ENCODE measurements at regions not wholly inside any gene's neighbourhood (a gene's known extent, or its start where the extent isn't known, plus 50 kb on each side); places are given as distances from the start of the nearest gene placed in this dataset.
"Not testable (repeated sequence)": the region's sequence is repeated elsewhere in the genome, so short reads cannot be mapped to it uniquely, and the experiment has no call there.

DNA sequence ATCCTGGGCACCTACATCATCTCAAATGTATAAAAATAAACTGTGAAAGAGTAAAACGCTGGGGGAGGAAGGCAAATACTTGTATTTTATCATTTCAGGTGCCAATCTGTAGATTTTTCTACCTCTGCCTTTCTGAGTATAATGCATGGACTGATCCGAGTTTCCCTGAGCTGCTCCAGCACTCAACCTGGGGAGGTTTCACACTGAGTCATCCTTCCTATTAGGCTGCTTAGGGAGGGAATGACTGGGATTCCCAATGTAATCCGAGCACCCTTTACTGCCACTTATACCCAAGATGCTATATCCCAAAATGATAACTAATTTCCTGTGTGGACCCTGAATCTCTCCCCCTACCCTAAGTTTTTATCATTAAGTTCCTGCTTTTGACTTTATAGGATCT, 126.6 kb downstream of the HNRNPD start:
- DNase-seq: no peak

DNA sequence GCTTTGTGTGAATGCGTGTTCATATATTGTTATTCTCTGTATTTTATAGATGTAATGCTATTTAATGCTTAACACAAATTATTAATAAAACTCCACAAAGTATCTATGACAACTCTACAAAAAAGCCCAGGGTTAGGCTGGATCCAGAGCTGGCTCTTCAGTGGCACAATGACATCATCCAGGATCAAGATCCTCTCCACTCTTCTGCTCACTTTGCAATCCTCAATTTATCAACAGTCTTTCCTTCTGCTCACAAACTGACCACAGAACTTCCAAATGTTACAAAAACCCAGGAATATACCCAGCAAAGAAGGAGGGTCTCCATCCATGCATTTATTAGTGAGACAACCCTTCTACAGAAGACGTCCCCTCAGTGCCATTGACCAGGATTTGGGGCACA, 132.3 kb downstream of the HNRNPD start:
- DNase-seq: no peak

DNA sequence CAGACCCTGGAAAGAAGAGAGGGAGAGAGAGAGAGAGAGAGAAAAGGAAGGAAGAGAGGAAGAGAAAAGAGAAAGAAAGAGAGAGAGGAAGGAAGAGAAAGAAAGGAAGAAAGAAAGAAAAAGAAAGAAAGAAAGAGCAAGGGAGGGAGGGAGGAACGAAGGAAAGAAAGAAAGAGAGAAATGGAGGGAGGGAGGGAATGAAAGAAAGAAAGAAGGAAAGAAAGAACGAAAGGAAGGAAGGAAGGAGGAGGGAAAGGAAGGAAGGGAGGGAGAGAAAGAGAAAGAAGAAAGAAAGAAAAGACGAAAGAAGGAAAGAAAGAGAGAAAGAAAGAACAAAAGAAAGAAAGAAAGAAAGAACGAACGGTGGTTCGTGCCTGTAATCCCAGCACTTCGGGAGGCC, 133.4 kb downstream of the HNRNPD start:
- DNase-seq: no peak

DNA sequence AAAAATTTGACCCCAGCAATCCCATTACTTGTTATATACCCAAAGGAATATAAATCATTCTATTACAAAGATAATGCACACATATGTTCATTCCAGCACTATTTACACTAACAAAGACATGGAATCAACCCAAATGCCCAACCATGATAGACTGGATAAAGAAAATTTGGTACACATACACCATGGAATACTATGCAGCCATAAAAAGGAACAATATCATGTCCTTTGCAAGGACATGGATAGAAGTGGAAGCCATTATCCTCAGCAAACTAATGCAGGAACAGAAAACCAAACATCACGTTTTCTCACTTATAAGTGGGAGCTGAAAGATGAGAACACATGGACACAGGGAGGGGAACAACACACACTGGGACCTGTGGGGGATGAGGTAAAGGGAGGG, 136.6 kb downstream of the HNRNPD start:
- DNase-seq: not testable (repeated sequence)

DNA sequence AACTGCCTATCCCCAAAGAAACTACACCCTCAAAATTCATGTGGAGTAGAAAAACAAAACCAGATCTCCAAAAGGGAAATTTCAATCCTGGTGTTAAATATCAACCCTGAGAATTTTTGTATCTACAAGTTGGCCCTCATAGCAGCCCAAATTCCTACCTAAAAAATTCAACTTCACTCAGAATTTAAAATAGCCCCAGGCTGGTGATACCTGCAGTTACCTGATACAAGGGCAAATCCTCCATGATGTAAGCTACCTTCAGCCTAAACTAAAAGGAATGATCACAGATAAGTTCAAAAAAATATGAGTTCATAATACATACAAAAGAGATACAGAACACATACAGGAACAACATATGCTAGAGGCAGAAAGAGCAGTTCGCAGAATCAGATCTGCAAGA, 138.4 kb downstream of the HNRNPD start:
- no peak for DNase-seq

DNA sequence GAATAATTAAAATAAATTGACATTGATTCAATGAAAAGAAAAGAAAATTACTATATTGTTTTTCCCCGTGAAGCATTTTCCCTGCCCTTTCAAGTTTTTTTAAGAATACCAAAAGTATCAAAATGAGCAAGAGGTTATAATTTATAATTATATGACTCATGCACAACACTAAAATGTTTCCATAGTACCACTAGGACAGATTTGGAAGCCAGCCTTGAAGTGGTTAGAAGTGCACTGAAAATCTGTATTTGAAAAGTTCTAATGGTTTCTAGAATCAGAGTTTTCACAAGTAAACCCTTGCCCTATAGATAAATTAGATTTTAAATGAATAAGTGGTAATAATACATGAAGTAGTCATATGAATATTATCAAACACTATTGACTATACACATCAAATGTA, 140.9 kb downstream of the HNRNPD start:
- no peak for DNase-seq

DNA sequence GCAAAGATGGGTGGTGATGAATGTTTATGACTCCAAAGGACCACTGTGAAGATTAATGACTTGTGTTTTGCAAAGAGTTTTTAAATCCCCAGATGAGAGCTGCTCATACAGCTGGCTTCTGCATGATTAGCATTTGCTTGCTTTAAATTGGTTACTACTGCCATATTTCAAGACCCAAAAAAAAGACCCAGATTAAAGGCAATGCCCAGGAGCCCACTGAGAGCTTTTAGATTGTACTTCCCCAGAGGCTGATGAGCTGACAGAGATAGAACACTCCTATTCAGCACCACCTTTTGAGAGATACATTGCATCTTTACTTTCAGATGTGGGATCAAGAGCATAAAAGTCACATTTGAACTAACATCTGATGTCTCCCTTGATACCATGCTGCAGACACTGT, 142.0 kb downstream of the HNRNPD start:
- no peak for DNase-seq

DNA sequence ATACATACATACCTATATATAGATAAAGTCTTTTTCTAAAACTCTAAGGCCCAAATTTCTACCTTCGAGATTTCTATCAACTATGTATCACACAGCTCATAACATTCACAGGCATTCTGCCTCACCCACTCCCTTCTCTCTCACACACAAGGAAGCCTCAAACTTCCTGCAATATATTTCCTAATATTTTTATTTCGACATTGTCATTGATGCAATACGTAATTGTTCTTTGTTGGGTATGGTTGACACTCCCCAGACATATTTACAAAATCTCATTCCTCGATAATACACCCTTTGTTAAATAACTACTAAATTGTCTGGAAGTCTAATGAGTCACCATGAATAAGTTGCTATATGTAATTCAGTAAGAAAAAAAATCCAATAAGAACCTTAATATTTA, 143.5 kb downstream of the HNRNPD start:
- DNase-seq: no peak

DNA sequence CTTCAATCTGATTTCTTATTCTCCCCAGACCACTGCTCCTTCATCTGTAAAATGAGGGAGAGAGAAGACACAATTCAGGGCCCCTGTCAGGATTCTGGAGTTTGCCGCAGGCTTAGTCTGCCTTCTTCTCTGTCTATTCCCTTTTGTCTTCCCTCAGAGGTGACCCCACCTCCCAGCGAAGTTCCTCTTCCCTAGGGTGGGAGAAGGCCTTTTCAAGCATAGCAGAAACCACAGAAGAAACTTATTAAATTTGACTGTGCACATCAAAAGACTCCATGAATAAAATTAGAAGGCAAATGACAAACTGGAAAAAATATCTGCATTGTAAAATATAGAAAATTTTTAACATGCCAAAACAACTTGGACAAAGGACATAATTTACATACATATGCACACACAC, 148.8 kb downstream of the HNRNPD start:
- DNase-seq: no peak

DNA sequence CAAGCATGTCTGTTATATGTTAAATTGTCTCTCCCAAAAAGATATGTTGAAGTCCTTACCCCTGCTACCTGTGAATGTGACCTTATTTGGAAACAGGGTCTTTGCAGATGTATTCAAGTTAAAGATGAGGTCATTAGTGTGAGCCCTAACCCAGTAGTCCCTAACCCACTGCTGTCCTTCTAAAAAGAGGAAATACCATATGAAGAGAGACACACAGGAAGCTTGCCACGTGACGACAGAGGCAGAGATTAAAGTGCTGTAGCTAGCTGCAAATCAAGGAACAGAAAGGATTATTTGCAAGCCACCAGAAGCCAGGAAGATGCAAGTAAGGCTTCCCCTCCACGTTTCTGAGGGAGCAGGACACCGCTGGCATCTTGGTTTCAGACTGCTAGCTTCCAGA, 150.1 kb downstream of the HNRNPD start:
- DNase-seq: no peak

DNA sequence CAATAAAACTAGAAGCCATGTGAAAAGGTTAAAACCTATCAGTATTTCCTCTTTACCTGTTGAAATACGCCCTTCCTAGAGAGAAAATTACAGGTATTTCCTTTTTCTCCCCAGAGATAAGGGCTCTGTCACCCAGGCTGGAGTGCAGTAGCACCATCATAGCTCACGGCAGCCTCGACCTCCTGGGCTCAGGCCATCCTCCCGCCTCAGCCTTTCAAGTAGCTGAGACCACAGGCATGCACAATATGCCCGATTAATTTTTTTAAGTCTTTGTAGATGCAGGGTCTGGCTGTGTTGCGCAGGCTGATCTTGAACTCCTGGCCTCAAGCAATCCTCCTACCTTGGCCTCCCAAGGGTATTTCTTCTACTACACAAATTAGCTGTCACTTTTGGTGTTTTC, 154.4 kb downstream of the HNRNPD start:
- no peak for DNase-seq

DNA sequence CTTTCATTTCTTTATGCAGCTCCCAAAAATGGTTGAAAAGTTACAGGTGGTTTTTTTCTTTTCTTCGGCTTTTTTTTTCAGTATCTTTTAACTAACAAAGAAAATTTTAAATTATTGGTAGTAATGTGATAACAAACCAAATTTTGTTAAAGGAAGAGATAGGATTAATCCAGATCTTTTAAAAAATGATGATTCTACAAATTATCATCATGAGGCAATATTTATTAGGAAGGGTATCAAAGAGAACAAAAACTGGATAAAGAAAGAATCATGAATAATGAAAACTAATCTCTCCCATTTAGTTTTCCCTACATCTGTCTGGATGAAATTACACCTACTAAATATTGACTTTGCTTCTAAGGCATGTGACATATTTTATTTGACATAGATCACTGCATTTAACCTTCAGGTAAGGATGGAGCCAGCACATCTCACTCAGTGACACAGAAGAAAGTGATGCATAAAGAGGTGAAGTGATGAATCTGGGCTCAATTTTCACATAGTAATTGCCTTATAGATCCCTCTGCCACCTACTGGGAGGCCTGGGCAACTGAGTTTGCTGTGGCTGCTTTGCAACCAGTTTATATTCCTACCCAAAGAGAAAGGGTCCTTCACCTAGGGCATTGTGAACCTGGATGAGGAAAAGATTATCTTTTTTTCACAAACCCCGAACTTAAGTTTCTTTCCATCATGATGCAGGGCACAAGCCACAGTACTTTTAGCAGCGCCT, 155.6 kb downstream of the HNRNPD start:
- no peak for DNase-seq

DNA sequence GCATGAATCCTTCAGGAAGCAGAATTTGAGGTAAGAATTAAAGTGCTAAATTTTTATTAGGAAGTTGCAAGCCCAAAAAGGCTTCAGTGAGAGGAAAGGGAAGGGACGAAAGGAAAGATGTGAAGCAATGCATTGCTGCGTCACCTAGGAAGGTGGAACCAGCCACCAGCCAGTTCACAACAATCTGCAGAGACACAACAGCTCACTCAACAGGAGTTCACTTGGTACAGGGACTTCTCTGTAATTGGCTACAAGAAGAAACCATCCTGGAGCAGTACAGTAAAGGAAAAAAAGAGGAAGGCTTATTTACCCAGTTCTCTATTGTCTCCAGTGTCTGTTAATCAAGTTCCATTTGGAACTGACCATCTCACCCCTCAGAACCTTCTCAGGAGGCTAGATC, 157.6 kb downstream of the HNRNPD start:
- DNase-seq: no peak

DNA sequence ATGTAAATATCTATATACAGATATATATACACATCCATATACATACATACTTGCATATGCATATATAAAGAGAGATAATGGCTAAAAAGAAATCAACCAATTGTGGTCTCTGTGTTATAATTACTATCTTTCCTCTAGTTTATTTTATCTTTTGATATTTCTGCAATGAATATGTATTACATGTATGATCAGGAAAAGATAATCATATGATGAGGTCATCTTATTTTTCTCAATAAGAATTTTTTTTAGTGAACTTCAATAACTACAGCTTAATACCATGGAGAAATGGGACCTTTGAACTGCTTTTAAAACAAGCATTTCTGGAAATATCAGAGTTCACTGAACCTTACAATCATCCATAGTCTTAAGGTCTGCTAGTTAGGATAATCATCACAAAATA, 158.0 kb downstream of the HNRNPD start:
- no peak for DNase-seq

DNA sequence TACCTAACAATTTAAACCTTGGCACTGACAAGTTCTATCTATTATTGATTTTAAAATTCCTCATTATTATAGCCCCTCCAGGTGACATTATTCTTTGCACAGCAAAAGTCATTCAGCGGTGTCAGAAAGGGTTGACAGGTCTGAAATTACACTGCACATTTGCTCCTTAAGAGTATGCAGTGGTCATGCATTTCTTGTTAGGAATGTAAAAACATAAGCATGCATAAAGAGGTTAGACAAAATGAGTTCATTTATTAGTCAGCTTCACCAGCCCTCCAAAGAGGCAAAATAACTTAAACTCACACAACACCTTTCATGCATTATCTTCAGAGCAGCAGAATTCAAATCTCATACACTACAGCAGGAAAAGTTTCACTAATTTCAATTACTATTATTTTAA, 158.8 kb downstream of the HNRNPD start:
- no peak for DNase-seq

DNA sequence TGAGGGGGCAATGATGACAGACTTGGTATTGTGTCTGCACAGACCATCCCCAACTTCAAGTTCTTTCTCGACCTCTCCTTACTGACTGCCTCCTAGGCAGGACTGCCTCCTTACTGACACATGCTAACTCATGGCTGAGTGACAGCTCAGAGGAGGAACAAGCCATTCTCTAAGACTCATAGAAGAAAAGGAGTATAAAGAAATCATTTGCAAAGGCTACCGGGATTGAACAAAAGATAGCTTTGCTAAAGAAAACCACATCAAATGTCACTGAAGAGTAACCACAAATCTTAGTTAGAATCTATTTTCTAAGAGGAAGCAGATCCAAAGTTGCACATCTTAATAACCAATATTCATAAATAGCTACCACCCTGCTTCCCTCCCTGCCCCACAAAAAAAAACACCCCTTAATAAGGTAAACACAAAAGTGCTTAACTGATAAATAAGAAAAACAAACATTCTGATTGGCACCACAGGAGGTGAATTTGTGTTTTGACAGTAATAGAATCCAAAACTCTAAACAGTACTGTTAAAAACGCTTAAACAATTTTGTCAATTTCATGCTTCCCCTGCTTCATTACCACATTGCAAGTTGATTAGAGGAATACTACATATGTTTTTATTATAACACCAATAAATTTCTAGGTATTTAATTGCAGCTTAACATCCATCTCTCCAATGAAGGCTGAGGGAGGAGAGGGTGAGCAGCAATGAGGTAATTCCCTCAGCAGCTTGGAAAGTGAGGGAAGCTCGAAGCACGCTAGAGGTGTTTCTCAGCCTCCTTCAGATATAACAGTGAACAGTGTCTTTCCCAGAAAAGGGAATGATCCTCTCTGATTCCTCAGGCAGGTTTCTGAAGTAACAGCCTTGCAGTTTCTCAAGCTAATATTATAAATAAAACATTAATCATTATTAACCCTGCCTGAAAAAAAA, 160.0 kb downstream of the HNRNPD start:
- no peak for DNase-seq

DNA sequence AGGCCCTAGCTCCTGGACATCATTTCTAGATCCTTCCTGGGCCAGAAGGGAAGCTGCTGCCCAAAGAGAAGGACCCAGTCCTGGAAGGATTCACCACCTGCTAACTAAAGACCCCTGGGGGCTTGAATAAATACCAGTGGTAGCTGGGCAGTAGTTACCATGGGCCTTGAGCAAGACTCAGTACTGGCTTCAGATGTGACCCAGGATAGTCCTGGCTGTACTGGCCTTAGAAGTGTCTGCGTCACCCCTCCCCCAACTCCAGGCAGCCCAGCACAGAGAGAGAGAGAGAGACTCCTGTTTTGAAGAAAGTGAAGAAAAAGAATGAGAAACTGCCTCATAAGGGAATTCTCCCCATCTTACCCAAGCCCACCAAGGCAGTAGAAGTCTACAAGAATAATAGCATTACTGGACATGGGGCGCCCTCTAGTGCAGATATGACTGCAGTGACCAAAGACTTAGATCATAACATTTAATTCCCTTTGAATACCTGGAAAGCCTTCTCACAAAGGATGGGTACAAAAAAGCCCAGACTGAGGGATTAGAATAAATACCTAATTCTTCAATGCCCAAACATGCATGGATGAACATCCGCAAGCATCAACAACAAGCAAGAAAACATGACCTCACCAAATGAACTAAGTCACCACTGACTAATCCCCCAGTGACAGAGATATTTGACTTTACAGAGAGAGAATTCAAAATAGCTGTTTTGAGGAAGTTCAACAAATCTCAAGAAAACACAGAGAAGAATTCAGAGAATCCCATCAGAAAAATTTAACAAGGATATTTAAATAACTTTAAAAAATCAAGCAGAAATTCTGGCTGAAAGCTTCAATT, 171.8 kb downstream of the HNRNPD start:
- no peak for DNase-seq

DNA sequence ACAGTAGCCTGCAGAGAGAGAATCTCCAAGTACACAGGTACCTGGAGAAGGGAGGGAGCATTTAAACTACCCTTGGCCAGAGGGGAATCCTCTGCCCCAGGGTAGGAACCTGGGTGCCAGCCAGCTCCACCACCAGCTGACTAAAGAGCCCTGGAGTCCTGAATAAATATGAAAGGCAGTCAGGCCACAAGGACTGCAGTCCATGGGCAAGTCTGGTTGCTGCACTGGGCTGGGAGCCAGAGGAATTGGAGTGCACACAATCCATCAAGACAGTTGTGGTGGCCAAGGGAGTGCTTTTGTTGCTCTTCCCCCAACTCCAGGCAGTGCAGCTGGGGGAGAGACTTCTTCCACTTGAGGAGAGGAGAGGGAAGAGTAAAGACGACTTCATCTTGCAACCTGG, 172.5 kb downstream of the HNRNPD start:
- no peak for DNase-seq

DNA sequence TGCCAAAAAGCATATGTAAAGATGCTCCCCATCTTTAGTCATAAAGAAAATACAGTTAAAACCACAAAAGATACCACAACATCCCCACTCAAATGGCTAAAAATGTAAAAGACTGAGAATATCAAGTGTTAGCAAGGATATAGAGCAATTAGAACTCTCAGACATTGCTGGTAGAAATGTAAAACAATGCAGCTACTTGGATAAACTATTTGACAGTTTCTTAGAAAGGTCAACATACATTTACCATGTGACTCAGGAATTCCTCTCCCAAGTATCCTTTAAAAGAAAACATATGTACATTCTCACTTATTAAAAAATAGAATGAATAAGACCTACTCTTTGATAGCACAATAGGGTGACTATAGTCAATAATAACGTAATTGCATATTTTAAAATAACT, 173.7 kb downstream of the HNRNPD start:
- no peak for DNase-seq

DNA sequence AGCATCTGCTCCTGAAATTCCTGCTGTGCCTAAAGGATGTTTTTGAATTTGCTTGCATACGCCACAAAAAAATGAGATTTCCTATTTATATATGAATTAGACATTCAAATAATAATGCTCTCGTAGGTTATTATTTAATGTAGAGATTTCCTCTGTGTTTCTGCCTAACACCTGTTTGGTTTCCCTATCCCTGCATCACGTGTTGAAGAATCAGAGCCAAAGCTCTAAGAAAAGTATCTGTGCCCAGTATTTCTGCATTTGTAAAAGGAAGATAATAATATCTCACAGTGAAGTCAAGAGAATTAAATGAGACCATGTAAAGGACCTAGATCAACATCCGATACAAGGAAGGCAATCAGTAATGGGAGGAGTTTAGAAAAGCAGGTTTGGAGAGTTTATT, 179.5 kb downstream of the HNRNPD start:
- no peak for DNase-seq

DNA sequence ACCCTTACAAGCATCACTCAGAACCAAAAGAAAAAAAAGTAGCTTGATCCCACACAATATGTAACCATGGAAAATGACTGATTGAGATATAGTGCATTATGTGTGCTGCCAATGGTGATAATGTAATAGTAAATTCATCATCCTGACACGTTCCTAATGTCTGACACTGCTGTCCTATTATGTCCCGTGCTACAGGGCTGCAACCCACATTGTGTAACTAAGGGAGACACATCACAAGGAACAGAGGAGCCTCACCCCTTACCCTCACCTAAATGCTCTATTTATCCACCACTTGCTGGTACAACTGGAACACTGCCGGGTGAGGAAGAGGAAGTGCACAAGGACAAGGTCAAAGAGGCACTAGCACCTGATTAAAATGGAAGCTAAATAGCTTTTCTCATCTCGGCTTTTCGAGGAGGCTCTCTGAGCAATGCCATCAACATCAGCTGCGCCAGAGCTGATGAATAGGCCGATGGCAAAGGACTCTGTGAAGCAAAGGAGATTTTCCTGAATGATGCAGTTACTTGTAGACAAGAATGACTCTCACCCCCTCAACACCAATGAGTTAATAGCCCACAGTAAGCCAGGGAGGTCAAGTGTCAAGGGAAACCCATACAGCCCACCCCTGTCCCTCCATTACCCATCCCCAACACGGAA, 181.6 kb downstream of the HNRNPD start:
- no peak for DNase-seq

DNA sequence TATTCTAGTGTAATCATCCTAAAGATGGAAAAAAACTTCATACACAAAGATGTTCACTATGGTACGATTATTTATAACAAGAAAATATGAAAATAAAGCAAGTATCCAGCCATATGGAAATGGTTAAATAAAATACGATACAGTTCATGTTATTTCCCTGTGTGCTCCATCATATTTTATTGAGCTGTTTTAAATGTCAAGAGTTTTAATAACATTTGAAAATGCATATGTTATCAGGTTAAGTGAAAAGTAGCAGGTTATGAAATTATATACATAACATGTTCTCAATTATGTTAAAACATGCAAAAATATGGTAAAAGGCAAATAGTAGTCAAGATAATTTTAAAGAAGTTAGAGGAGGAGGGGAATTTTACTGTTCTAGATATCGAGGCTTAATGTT, 192.0 kb downstream of the HNRNPD start:
- no peak for DNase-seq

DNA sequence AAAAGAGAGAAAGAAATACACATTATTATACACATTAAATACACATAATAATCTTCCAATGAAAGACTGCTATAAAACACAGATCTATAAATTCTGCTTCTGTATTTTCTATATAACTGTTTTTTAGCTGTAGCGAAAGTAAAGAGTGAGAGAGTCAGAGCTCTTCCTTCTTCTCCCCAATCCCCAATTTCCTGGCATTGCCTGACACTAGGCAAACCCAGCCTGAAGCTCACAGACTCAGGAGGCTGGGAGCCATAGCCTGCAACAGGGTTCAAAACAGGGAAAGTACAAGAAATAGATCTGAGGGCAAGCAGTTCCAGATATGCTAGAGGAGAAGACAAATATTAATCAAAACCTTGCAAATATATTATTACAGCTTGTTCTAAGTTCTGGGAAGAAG, 201.6 kb downstream of the HNRNPD start:
- DNase-seq: no peak

Data from NCI-H1048 (cell line).